OCI-LY7 (cell line): ENCODE measurements at regions not wholly inside any gene's neighbourhood (a gene's known extent, or its start where the extent isn't known, plus 50 kb on each side); places are given as distances from the start of the nearest gene placed in this dataset.

Source experiments
- EZH2phosphoT487 ChIP-seq: fragments of 200-600 bp; sonication (generic); IDR thresholded peaks from 2 replicates; pipeline ENCODE4 v1.6.1; 2018; ENCODE audit warnings: low read depth, borderline replicate concordance, mild to moderate bottlenecking, mixed run types, antibody characterized with exemption, low read length, moderate library complexity, mixed read lengths
- TF ChIP-seq, protein P1 (sequence below): fragments of 200-600 bp; sonication (generic); conservative IDR thresholded peaks from 2 replicates; pipeline ENCODE4 v1.5.1; 2014; ENCODE audit warnings: mild to moderate bottlenecking, antibody characterized with exemption, low read length, moderate library complexity, mixed read lengths

DNA sequence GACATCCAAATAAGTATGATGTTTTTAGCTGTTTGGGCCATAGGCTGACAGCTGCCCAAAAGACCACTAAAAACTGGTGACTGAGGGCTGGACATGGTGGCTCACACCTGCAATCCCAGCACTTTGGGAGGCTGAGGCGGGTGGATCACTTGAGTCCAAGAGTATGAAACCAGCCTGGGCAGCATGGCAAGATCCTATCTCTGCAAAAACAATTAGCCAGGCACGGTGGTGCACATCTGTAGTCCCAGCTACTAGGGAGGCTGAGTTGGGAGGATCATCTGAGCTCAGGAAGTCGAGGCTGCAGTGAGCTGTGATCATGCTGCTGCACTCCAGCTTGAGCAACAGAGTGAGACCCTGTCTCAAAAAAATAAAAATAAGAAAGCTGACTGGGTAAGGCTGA lies 511.5 kb upstream of the RAB6C start:
- TF ChIP-seq, protein P1, sequence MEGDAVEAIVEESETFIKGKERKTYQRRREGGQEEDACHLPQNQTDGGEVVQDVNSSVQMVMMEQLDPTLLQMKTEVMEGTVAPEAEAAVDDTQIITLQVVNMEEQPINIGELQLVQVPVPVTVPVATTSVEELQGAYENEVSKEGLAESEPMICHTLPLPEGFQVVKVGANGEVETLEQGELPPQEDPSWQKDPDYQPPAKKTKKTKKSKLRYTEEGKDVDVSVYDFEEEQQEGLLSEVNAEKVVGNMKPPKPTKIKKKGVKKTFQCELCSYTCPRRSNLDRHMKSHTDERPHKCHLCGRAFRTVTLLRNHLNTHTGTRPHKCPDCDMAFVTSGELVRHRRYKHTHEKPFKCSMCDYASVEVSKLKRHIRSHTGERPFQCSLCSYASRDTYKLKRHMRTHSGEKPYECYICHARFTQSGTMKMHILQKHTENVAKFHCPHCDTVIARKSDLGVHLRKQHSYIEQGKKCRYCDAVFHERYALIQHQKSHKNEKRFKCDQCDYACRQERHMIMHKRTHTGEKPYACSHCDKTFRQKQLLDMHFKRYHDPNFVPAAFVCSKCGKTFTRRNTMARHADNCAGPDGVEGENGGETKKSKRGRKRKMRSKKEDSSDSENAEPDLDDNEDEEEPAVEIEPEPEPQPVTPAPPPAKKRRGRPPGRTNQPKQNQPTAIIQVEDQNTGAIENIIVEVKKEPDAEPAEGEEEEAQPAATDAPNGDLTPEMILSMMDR: no peak
- no peak for TF ChIP-seq EZH2phosphoT487
